ENCODE measurements at regions not wholly inside any gene's neighbourhood (a gene's known extent, or its start where the extent isn't known, plus 50 kb on each side); places are given as distances from the start of the nearest gene placed in this dataset.
"Not testable (repeated sequence)": the region's sequence is repeated elsewhere in the genome, so short reads cannot be mapped to it uniquely, and the experiment has no call there.

GRCh38 chr4:79673377-79673776 is 265.3 kb upstream of the GK2 start:
- Mint-ChIP-seq H3K27ac (no peak overlapping the region), H3K27me3 (no peaks in the 10 kb centered on the region), H3K9me3 (peaks cover 8% of the 10 kb centered on the region), H3K4me3 (no peak overlapping the region), H3K36me3 (ENCODE audit: low read depth) (no peaks in the 10 kb centered on the region), H3K4me1 (no peaks in the 10 kb centered on the region)
- CTCF ChIA-PET: no interaction called here
- POLR2A ChIA-PET: no interaction called here
- DNase-seq: no peak

- DNase-seq: no peak
- Mint-ChIP-seq H3K4me1 (no peaks in the 10 kb centered on the region), H3K36me3 (ENCODE audit: low read depth) (no peaks in the 10 kb centered on the region), H3K27ac (no peak overlapping the region), H3K4me3 (no peak overlapping the region), H3K27me3 (no peaks in the 10 kb centered on the region), H3K9me3 (peaks cover 8% of the 10 kb centered on the region)
- ChIA-PET CTCF (no interaction called here), POLR2A (no interaction called here)
Observed at GRCh38 chr4:79666875-79667274, 258.8 kb upstream of the GK2 start.

- Mint-ChIP-seq H3K36me3 (ENCODE audit: low read depth) (no peaks in the 10 kb centered on the region), H3K4me3 (no peak overlapping the region), H3K4me1 (no peaks in the 10 kb centered on the region), H3K9me3 (peaks cover 8% of the 10 kb centered on the region), H3K27me3 (no peaks in the 10 kb centered on the region), H3K27ac (no peak overlapping the region)
- ChIA-PET POLR2A (no interaction called here), CTCF (no interaction called here)
- DNase-seq: no peak
Observed at GRCh38 chr4:79666112-79666511, 258.1 kb upstream of the GK2 start.

- Mint-ChIP-seq H3K36me3 (ENCODE audit: low read depth) (no peaks in the 10 kb centered on the region), H3K9me3 (peaks cover 7% of the 10 kb centered on the region), H3K4me1 (no peaks in the 10 kb centered on the region), H3K27me3 (no peaks in the 10 kb centered on the region), H3K4me3 (no peak overlapping the region), H3K27ac (no peak overlapping the region)
- ChIA-PET POLR2A (no interaction called here), CTCF (no interaction called here)
- DNase-seq: no peak
Observed at GRCh38 chr4:79663865-79664264, 255.8 kb upstream of the GK2 start.

- no peak overlapping the region for H3K4me3 Mint-ChIP-seq
- H3K27ac Mint-ChIP-seq: no peak overlapping the region
- CTCF ChIA-PET: no interaction called here
- H3K9me3 Mint-ChIP-seq: peaks cover 5% of the 10 kb centered on the region
- no peaks in the 10 kb centered on the region for H3K36me3 Mint-ChIP-seq (ENCODE audit: low read depth)
- no peaks in the 10 kb centered on the region for H3K4me1 Mint-ChIP-seq
- POLR2A ChIA-PET: no interaction called here
- no peaks in the 10 kb centered on the region for H3K27me3 Mint-ChIP-seq
- no peak for DNase-seq
Observed at GRCh38 chr4:79663141-79663540, 255.1 kb upstream of the GK2 start.

GRCh38 chr4:79662651-79663050 is 254.6 kb upstream of the GK2 start:
- CTCF ChIA-PET: no interaction called here
- Mint-ChIP-seq H3K4me1 (no peaks in the 10 kb centered on the region), H3K9me3 (peaks cover 5% of the 10 kb centered on the region), H3K27me3 (no peaks in the 10 kb centered on the region), H3K4me3 (no peak overlapping the region), H3K27ac (no peak overlapping the region), H3K36me3 (ENCODE audit: low read depth) (no peaks in the 10 kb centered on the region)
- no peak for DNase-seq
- POLR2A ChIA-PET: no interaction called here

- CTCF ChIA-PET: no interaction called here
- no peak for DNase-seq
- POLR2A ChIA-PET: no interaction called here
- H3K27ac Mint-ChIP-seq: no peak overlapping the region
- H3K27me3 Mint-ChIP-seq: no peaks in the 10 kb centered on the region
- peaks cover 8% of the 10 kb centered on the region for H3K9me3 Mint-ChIP-seq
- H3K36me3 Mint-ChIP-seq (ENCODE audit: low read depth): no peaks in the 10 kb centered on the region
- no peaks in the 10 kb centered on the region for H3K4me1 Mint-ChIP-seq
- H3K4me3 Mint-ChIP-seq: no peak overlapping the region
Observed at GRCh38 chr4:79661196-79661595, 253.2 kb upstream of the GK2 start.

- DNase-seq; H3K4me1 Mint-ChIP-seq; POLR2A ChIA-PET; H3K27me3 Mint-ChIP-seq; H3K4me3 Mint-ChIP-seq; H3K27ac Mint-ChIP-seq; CTCF ChIA-PET; H3K36me3 Mint-ChIP-seq (ENCODE audit: low read depth); H3K9me3 Mint-ChIP-seq: not testable (repeated sequence)
Observed at GRCh38 chr4:79659308-79659870, 251.4 kb upstream of the GK2 start.

GRCh38 chr4:79657379-79657778 is 249.4 kb upstream of the GK2 start:
- Mint-ChIP-seq H3K4me3 (no peak overlapping the region), H3K27ac (no peak overlapping the region), H3K36me3 (ENCODE audit: low read depth) (no peaks in the 10 kb centered on the region), H3K9me3 (peaks cover 8% of the 10 kb centered on the region), H3K27me3 (no peaks in the 10 kb centered on the region), H3K4me1 (no peaks in the 10 kb centered on the region)
- ChIA-PET POLR2A (no interaction called here), CTCF (no interaction called here)
- DNase-seq: no peak

GRCh38 chr4:79653871-79654270 is 245.8 kb upstream of the GK2 start:
- Mint-ChIP-seq H3K27ac (no peak overlapping the region), H3K4me1 (no peaks in the 10 kb centered on the region), H3K36me3 (ENCODE audit: low read depth) (no peaks in the 10 kb centered on the region), H3K27me3 (no peaks in the 10 kb centered on the region), H3K9me3 (peaks cover 3% of the 10 kb centered on the region), H3K4me3 (no peak overlapping the region)
- DNase-seq: no peak
- POLR2A ChIA-PET: no interaction called here
- CTCF ChIA-PET: no interaction called here

- no peak for DNase-seq
- POLR2A ChIA-PET: no interaction called here
- CTCF ChIA-PET: no interaction called here
- H3K36me3 Mint-ChIP-seq (ENCODE audit: low read depth): no peaks in the 10 kb centered on the region
- no peak overlapping the region for H3K4me3 Mint-ChIP-seq
- H3K4me1 Mint-ChIP-seq: no peaks in the 10 kb centered on the region
- peaks cover 3% of the 10 kb centered on the region for H3K9me3 Mint-ChIP-seq
- H3K27ac Mint-ChIP-seq: no peak overlapping the region
- H3K27me3 Mint-ChIP-seq: no peaks in the 10 kb centered on the region
Observed at GRCh38 chr4:79652738-79653137, 244.7 kb upstream of the GK2 start.

GRCh38 chr4:79652232-79652631 is 244.2 kb upstream of the GK2 start:
- no peak overlapping the region for H3K4me3 Mint-ChIP-seq
- ChIA-PET CTCF (no interaction called here), POLR2A (no interaction called here)
- DNase-seq: no peak
- H3K27ac Mint-ChIP-seq: no peak overlapping the region
- H3K9me3 Mint-ChIP-seq: peaks cover 1% of the 10 kb centered on the region
- H3K36me3 Mint-ChIP-seq (ENCODE audit: low read depth): no peaks in the 10 kb centered on the region
- no peaks in the 10 kb centered on the region for H3K4me1 Mint-ChIP-seq
- H3K27me3 Mint-ChIP-seq: no peaks in the 10 kb centered on the region

- ChIA-PET CTCF (no interaction called here), POLR2A (no interaction called here)
- no peaks in the 10 kb centered on the region for H3K9me3 Mint-ChIP-seq
- no peaks in the 10 kb centered on the region for H3K4me1 Mint-ChIP-seq
- H3K4me3 Mint-ChIP-seq: no peak overlapping the region
- no peaks in the 10 kb centered on the region for H3K27me3 Mint-ChIP-seq
- H3K36me3 Mint-ChIP-seq (ENCODE audit: low read depth): no peaks in the 10 kb centered on the region
- DNase-seq: no peak
- no peak overlapping the region for H3K27ac Mint-ChIP-seq
Observed at GRCh38 chr4:79651456-79651855, 243.4 kb upstream of the GK2 start.

GRCh38 chr4:79650794-79651431 is 242.9 kb upstream of the GK2 start:
- Mint-ChIP-seq H3K27ac (no peak overlapping the region), H3K4me1 (no peaks in the 10 kb centered on the region), H3K9me3 (no peaks in the 10 kb centered on the region), H3K4me3 (no peak overlapping the region), H3K27me3 (no peaks in the 10 kb centered on the region), H3K36me3 (ENCODE audit: low read depth) (no peaks in the 10 kb centered on the region)
- CTCF ChIA-PET: interaction anchor here (0.6 kb wide), 1 partner anchor 184 kb away, joined by 4 read pairs; no protein-coding TSS in a partner anchor
- POLR2A ChIA-PET: no interaction called here
- no peak for DNase-seq
